ENCODE measurements at regions not wholly inside any gene's neighbourhood (a gene's known extent, or its start where the extent isn't known, plus 50 kb on each side); places are given as distances from the start of the nearest gene placed in this dataset.

GRCh38 chr2:66872081-66872985 lies 437.4 kb downstream of the MEIS1 start:
- no peak for DNase-seq (ENCODE audit: extremely low read depth, low read depth)
- no peak for TF ChIP-seq CTCF (IDR thresholded peaks at IDR 0.05; ENCODE audit: low read depth, low read length)

GRCh38 chr2:66872986-66873754 lies 438.2 kb downstream of the MEIS1 start:
- TF ChIP-seq CTCF (IDR thresholded peaks at IDR 0.05; ENCODE audit: low read depth, low read length), result no peak
- no peak for DNase-seq (ENCODE audit: extremely low read depth, low read depth)

GRCh38 chr2:66874411-66874810 lies 439.5 kb downstream of the MEIS1 start:
- no peak for TF ChIP-seq CTCF (IDR thresholded peaks at IDR 0.05; ENCODE audit: low read depth, low read length)
- DNase-seq (ENCODE audit: extremely low read depth, low read depth), result no peak

GRCh38 chr2:66875941-66876462 lies 441.1 kb downstream of the MEIS1 start:
- no peak for TF ChIP-seq CTCF (IDR thresholded peaks at IDR 0.05; ENCODE audit: low read depth, low read length)
- DNase-seq (ENCODE audit: extremely low read depth, low read depth), result no peak

- no peak for DNase-seq (ENCODE audit: extremely low read depth, low read depth)
- no peak for TF ChIP-seq CTCF (IDR thresholded peaks at IDR 0.05; ENCODE audit: low read depth, low read length)
These were observed 451.0 kb downstream of the MEIS1 start for GRCh38 chr2:66885775-66886383.

- no peak for DNase-seq (ENCODE audit: extremely low read depth, low read depth)
- no peak for TF ChIP-seq CTCF (IDR thresholded peaks at IDR 0.05; ENCODE audit: low read depth, low read length)
These were observed 453.3 kb downstream of the MEIS1 start for GRCh38 chr2:66888246-66888645.
